ENCODE measurements at regions not wholly inside any gene's neighbourhood (a gene's known extent, or its start where the extent isn't known, plus 50 kb on each side); places are given as distances from the start of the nearest gene placed in this dataset.

DNA sequence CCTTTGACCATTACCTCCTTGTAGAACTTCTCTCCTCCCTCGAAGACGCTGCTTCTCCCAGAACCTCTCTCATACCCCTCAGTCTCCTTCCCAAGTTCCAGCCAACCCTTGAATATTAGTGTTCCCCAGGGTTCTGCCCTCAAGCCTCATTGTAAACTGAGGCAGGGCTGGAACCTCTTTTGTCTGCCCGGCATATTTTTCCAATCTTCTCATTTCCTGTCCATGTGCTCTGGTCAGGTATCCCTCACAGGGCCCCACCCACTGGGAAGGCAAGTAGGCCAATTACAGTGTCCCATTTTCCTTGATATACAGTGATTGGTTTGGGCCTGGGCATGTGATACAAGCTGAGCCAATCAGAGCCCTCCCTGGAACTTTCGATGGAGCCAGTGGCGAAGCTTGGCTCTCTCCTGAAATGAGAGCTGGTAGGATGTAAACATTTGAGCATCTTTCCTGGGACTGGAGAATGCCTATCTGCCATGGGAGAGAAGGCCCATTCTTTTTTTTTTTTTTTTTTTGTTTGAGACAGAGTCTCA lies 57.1 kb upstream of the ID3 start (continued):
- TF ChIP-seq, protein P1, sequence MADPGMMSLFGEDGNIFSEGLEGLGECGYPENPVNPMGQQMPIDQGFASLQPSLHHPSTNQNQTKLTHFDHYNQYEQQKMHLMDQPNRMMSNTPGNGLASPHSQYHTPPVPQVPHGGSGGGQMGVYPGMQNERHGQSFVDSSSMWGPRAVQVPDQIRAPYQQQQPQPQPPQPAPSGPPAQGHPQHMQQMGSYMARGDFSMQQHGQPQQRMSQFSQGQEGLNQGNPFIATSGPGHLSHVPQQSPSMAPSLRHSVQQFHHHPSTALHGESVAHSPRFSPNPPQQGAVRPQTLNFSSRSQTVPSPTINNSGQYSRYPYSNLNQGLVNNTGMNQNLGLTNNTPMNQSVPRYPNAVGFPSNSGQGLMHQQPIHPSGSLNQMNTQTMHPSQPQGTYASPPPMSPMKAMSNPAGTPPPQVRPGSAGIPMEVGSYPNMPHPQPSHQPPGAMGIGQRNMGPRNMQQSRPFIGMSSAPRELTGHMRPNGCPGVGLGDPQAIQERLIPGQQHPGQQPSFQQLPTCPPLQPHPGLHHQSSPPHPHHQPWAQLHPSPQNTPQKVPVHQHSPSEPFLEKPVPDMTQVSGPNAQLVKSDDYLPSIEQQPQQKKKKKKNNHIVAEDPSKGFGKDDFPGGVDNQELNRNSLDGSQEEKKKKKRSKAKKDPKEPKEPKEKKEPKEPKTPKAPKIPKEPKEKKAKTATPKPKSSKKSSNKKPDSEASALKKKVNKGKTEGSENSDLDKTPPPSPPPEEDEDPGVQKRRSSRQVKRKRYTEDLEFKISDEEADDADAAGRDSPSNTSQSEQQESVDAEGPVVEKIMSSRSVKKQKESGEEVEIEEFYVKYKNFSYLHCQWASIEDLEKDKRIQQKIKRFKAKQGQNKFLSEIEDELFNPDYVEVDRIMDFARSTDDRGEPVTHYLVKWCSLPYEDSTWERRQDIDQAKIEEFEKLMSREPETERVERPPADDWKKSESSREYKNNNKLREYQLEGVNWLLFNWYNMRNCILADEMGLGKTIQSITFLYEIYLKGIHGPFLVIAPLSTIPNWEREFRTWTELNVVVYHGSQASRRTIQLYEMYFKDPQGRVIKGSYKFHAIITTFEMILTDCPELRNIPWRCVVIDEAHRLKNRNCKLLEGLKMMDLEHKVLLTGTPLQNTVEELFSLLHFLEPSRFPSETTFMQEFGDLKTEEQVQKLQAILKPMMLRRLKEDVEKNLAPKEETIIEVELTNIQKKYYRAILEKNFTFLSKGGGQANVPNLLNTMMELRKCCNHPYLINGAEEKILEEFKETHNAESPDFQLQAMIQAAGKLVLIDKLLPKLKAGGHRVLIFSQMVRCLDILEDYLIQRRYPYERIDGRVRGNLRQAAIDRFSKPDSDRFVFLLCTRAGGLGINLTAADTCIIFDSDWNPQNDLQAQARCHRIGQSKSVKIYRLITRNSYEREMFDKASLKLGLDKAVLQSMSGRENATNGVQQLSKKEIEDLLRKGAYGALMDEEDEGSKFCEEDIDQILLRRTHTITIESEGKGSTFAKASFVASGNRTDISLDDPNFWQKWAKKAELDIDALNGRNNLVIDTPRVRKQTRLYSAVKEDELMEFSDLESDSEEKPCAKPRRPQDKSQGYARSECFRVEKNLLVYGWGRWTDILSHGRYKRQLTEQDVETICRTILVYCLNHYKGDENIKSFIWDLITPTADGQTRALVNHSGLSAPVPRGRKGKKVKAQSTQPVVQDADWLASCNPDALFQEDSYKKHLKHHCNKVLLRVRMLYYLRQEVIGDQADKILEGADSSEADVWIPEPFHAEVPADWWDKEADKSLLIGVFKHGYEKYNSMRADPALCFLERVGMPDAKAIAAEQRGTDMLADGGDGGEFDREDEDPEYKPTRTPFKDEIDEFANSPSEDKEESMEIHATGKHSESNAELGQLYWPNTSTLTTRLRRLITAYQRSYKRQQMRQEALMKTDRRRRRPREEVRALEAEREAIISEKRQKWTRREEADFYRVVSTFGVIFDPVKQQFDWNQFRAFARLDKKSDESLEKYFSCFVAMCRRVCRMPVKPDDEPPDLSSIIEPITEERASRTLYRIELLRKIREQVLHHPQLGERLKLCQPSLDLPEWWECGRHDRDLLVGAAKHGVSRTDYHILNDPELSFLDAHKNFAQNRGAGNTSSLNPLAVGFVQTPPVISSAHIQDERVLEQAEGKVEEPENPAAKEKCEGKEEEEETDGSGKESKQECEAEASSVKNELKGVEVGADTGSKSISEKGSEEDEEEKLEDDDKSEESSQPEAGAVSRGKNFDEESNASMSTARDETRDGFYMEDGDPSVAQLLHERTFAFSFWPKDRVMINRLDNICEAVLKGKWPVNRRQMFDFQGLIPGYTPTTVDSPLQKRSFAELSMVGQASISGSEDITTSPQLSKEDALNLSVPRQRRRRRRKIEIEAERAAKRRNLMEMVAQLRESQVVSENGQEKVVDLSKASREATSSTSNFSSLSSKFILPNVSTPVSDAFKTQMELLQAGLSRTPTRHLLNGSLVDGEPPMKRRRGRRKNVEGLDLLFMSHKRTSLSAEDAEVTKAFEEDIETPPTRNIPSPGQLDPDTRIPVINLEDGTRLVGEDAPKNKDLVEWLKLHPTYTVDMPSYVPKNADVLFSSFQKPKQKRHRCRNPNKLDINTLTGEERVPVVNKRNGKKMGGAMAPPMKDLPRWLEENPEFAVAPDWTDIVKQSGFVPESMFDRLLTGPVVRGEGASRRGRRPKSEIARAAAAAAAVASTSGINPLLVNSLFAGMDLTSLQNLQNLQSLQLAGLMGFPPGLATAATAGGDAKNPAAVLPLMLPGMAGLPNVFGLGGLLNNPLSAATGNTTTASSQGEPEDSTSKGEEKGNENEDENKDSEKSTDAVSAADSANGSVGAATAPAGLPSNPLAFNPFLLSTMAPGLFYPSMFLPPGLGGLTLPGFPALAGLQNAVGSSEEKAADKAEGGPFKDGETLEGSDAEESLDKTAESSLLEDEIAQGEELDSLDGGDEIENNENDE (IDR thresholded peaks at IDR 0.05; ENCODE audit: insufficient replicate concordance, low read length) = no peak
- TF ChIP-seq, protein P2, sequence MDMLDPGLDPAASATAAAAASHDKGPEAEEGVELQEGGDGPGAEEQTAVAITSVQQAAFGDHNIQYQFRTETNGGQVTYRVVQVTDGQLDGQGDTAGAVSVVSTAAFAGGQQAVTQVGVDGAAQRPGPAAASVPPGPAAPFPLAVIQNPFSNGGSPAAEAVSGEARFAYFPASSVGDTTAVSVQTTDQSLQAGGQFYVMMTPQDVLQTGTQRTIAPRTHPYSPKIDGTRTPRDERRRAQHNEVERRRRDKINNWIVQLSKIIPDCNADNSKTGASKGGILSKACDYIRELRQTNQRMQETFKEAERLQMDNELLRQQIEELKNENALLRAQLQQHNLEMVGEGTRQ (IDR thresholded peaks at IDR 0.05; ENCODE audit: low read length) = peak; percentile 69
- TF ChIP-seq SRF (IDR thresholded peaks at IDR 0.05; ENCODE audit: low read depth, low read length) (no peak), EZH2 (IDR thresholded peaks at IDR 0.05; ENCODE audit: low read depth, low read length, severe bottlenecking) (no peak), NRF1 (IDR thresholded peaks at IDR 0.05; ENCODE audit: low read depth, low read length) (no peak), PHF8 (conservative IDR thresholded peaks at IDR 0.05; ENCODE audit: low read depth, low read length) (no peak), POU5F1 (IDR thresholded peaks at IDR 0.05; ENCODE audit: low read depth, low read length) (no peak), E2F6 (IDR thresholded peaks at IDR 0.05) (peak; percentile 33; the same call in 1 of the 2 replicates)
- TF ChIP-seq, protein P3, sequence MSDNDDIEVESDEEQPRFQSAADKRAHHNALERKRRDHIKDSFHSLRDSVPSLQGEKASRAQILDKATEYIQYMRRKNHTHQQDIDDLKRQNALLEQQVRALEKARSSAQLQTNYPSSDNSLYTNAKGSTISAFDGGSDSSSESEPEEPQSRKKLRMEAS (IDR thresholded peaks at IDR 0.05) = peak; percentile 57; the same call in 1 of the 2 replicates

All from H1 (cell line).